Gastrocnemius medialis (tissue), 4 donors: ENCODE measurements at regions not wholly inside any gene's neighbourhood (a gene's known extent, or its start where the extent isn't known, plus 50 kb on each side); places are given as distances from the start of the nearest gene placed in this dataset.

ENCODE experiments used
- CTCF ChIP-seq, 5 experiments: fragments of 450-650 bp in 3 of 5; fragments of 200-600 bp in 2 of 5; sonication (generic) in 2 of 5; IDR thresholded peaks in 4 of 5; conservative IDR thresholded peaks in 1 of 5; 1 replicate in 4 of 5; 2 replicates in 1 of 5; pipeline ENCODE4 v1.5.1; 2016 to 2019; ENCODE audit warnings: antibody characterized with exemption in 5 of 5, mild to moderate bottlenecking in 3 of 5, moderate library complexity in 3 of 5
- POLR2A ChIP-seq, 2 donors: fragments of 450-650 bp; IDR thresholded peaks; one replicate each; pipeline ENCODE4 v1.6.1; 2017; ENCODE audit warnings: antibody characterized with exemption in 2 of 2, mild to moderate bottlenecking in 2 of 2, moderate library complexity in 2 of 2

- TF ChIP-seq POLR2A (IDR thresholded peaks at IDR 0.05) = no peak
- TF ChIP-seq CTCF (IDR thresholded peaks at IDR 0.05 in 4 of 5, conservative IDR thresholded peaks at IDR 0.05 in 1 of 5) = no peak
These were observed 178.6 kb downstream of the GAS1 start for GRCh38 chr9:86768709-86769108.
